ENCODE measurements at regions not wholly inside any gene's neighbourhood (a gene's known extent, or its start where the extent isn't known, plus 50 kb on each side); places are given as distances from the start of the nearest gene placed in this dataset.

DNA sequence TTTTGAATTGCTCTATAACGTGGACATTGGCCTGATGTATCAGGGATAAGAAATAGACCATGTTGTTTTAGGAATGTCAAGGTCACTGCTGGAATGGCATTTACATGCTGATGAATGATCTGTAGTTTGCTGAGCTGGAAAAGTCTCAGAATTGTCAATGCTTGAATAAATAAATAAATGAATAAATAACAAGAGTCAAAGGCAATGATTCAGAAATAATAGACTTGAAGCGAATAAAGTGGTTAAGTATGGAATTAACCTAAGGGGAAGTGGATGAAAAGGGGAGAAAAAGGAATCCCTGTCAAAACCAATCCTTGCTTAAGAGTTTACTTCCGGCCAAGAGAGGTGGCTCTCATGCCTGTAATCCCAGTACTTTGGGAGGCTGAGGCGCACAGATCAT is 1620.0 kb downstream of the SUCLG1 start:
- TF ChIP-seq CTCF (IDR thresholded peaks at IDR 0.05) (no peak), POLR2AphosphoS5 (IDR thresholded peaks at IDR 0.05) (no peak), EP300 (IDR thresholded peaks at IDR 0.05) (no peak)
